Endodermal cell (in vitro differentiated cells): ENCODE measurements at regions not wholly inside any gene's neighbourhood (a gene's known extent, or its start where the extent isn't known, plus 50 kb on each side); places are given as distances from the start of the nearest gene placed in this dataset.

Source experiments
- DNase-seq: peaks from one replicate; pipeline ENCODE4 v3.0.0-alpha.2; 2017
- H3K27ac ChIP-seq: 2 replicates; pipeline ENCODE4 v1.5.1; 2013; ENCODE audit warnings: mild to moderate bottlenecking, low read depth, low read length, moderate library complexity
- H3K27me3 ChIP-seq: 2 replicates; pipeline ENCODE4 v1.6.1; 2013; ENCODE audit warnings: mild to moderate bottlenecking, low read length, moderate library complexity; ENCODE audit not compliant: insufficient read depth, control insufficient read depth, poor library complexity, severe bottlenecking
- H3K36me3 ChIP-seq: 2 replicates; pipeline ENCODE4 v1.7.0; 2013; ENCODE audit warnings: mild to moderate bottlenecking, low read length, moderate library complexity; ENCODE audit not compliant: control insufficient read depth, insufficient read depth
- H3K4me1 ChIP-seq: one replicate; pipeline ENCODE4 v1.7.0; 2013; ENCODE audit warnings: low read length; ENCODE audit not compliant: control insufficient read depth, insufficient read depth
- H3K4me3 ChIP-seq: 2 replicates; pipeline ENCODE4 v1.5.1; 2013; ENCODE audit warnings: mild to moderate bottlenecking, low read length, moderate library complexity
- H3K9ac ChIP-seq: 2 replicates; pipeline ENCODE4 v1.6.1; 2013; ENCODE audit warnings: mild to moderate bottlenecking, low read length, moderate library complexity; ENCODE audit not compliant: poor library complexity, severe bottlenecking; ENCODE audit errors: extremely low read depth
- H3K9me3 ChIP-seq: 2 replicates; pipeline ENCODE4 v1.6.1; 2013; ENCODE audit warnings: mild to moderate bottlenecking, low read length, moderate library complexity; ENCODE audit not compliant: control insufficient read depth
- H3K27ac Mint-ChIP-seq: 2 replicates; pipeline ENCODE4 v1.8.0; 2020; ENCODE audit warnings: mixed read lengths
- H3K27me3 Mint-ChIP-seq: 2 replicates; pipeline ENCODE4 v1.8.0; 2021; ENCODE audit warnings: mild to moderate bottlenecking, mixed read lengths; ENCODE audit not compliant: insufficient read depth
- H3K36me3 Mint-ChIP-seq: 2 replicates; pipeline ENCODE4 v1.8.0; 2020; ENCODE audit warnings: low read depth, mixed read lengths
- H3K4me1 Mint-ChIP-seq: 2 replicates; pipeline ENCODE4 v1.8.0; 2020; ENCODE audit warnings: mixed read lengths
- H3K4me3 Mint-ChIP-seq: 2 replicates; pipeline ENCODE4 v1.8.0; 2020; ENCODE audit warnings: mild to moderate bottlenecking, moderate library complexity, mixed read lengths
- H3K9me3 Mint-ChIP-seq: 2 replicates; pipeline ENCODE4 v1.8.0; 2020; ENCODE audit warnings: mild to moderate bottlenecking, mixed read lengths
- CTCF ChIP-seq: fragments of 200-600 bp; sonication (generic); conservative IDR thresholded peaks from 2 replicates; pipeline ENCODE4 v1.5.0; 2021; ENCODE audit warnings: antibody characterized with exemption, mild to moderate bottlenecking
- WGBS, 2 experiments: methylation state at CpG; one replicate each; pipeline versions ENCODE4 v1.1.5 to v1.1.7; 2013; ENCODE audit warnings: missing lambda C conversion rate in 2 of 2, mixed read lengths in 1 of 2; ENCODE audit not compliant: insufficient coverage in 1 of 2, insufficient read length in 1 of 2; 5-methylcytosine and 5-hydroxymethylcytosine counted together

GRCh38 chr7:68518060-68518459 lies 1080.2 kb upstream of the AUTS2 start:
- Mint-ChIP-seq H3K4me1 (no peaks in the 10 kb centered on the region), H3K36me3 (no peaks in the 10 kb centered on the region), H3K4me3 (no peak overlapping the region), H3K9me3 (no peaks in the 10 kb centered on the region), H3K27me3 (no peaks in the 10 kb centered on the region), H3K27ac (no peak overlapping the region)
- H3K4me1 ChIP-seq: no peaks in the 10 kb centered on the region
- H3K27ac ChIP-seq: no peak overlapping the region
- H3K4me3 ChIP-seq: no peak overlapping the region
- DNase-seq: no peak
- no peaks in the 10 kb centered on the region for H3K36me3 ChIP-seq
- no peak overlapping the region for H3K9ac ChIP-seq
- H3K9me3 ChIP-seq: no peaks in the 10 kb centered on the region
- no peaks in the 10 kb centered on the region for H3K27me3 ChIP-seq
- WGBS, 2 experiments: 99 to 100% methylated on average over 1 to 4 of the region's 4 CpGs
- no peak for TF ChIP-seq CTCF

DNA sequence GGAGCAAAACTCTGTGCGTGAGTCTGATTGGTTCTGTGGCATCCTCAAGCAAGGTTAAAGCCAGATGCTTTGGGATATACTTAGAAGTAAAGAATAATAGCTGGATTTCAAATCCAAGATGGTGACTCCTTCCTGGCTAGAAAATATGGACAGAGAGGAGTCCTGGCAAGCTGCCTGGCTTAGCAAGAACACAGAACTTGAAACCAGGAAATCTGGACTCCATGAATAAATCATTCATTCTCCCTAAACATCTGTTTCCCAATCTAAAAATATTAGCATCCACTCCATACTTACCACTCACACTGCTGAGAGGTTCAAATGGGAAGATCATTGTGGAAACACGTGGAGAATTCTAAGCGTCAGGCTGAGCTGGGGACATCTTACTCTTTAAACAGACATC lies 1074.1 kb upstream of the AUTS2 start:
- Histone ChIP-seq H3K4me3 (no peak overlapping the region), H3K36me3 (no peaks in the 10 kb centered on the region), H3K27me3 (no peaks in the 10 kb centered on the region), H3K9ac (no peak overlapping the region), H3K4me1 (no peaks in the 10 kb centered on the region), H3K27ac (no peak overlapping the region), H3K9me3 (peaks cover 7% of the 10 kb centered on the region)
- no peak for DNase-seq
- TF ChIP-seq CTCF: no peak
- Mint-ChIP-seq H3K36me3 (no peaks in the 10 kb centered on the region), H3K4me3 (no peak overlapping the region), H3K4me1 (no peaks in the 10 kb centered on the region), H3K27me3 (no peaks in the 10 kb centered on the region), H3K27ac (no peak overlapping the region), H3K9me3 (peaks cover 7% of the 10 kb centered on the region)
- 92 to 100% methylated on average over 2 to 3 of the region's 3 CpGs for WGBS, 2 experiments

DNA sequence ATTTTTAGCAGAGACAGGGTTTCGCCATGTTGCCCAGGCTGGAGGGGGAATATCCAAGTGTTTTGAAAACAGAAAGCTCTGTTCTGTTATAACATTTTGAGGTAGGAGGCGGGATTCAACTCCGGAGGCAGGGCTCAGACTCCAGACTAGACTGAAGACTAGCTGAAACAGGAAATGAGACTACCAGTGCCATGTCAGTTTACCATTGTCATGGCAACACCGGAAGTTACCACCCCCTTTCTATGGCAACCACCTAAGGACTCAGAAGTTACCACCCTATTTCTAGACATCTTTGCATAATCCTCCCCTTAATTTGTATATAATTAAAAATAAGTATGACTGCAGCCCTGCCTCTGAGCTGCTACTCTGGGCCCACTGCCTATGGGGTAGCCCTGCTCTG lies 1069.1 kb upstream of the AUTS2 start:
- peaks cover 10% of the 10 kb centered on the region for H3K9me3 Mint-ChIP-seq
- H3K27me3 Mint-ChIP-seq: no peaks in the 10 kb centered on the region
- H3K27ac ChIP-seq: no peak overlapping the region
- no peaks in the 10 kb centered on the region for H3K27me3 ChIP-seq
- H3K9me3 ChIP-seq: peaks cover 7% of the 10 kb centered on the region
- H3K4me3 ChIP-seq: no peak overlapping the region
- no peak for TF ChIP-seq CTCF
- peaks cover 6% of the 10 kb centered on the region for H3K4me1 Mint-ChIP-seq
- H3K27ac Mint-ChIP-seq: no peak overlapping the region
- DNase-seq: no peak
- no peaks in the 10 kb centered on the region for H3K36me3 Mint-ChIP-seq
- no peaks in the 10 kb centered on the region for H3K36me3 ChIP-seq
- no peak overlapping the region for H3K4me3 Mint-ChIP-seq
- no peaks in the 10 kb centered on the region for H3K4me1 ChIP-seq
- 91 to 100% methylated on average over 3 to 4 of the region's 4 CpGs for WGBS, 2 experiments
- no peak overlapping the region for H3K9ac ChIP-seq
